ENCODE measurements at regions not wholly inside any gene's neighbourhood (a gene's known extent, or its start where the extent isn't known, plus 50 kb on each side); places are given as distances from the start of the nearest gene placed in this dataset.

- TF ChIP-seq, protein P1, sequence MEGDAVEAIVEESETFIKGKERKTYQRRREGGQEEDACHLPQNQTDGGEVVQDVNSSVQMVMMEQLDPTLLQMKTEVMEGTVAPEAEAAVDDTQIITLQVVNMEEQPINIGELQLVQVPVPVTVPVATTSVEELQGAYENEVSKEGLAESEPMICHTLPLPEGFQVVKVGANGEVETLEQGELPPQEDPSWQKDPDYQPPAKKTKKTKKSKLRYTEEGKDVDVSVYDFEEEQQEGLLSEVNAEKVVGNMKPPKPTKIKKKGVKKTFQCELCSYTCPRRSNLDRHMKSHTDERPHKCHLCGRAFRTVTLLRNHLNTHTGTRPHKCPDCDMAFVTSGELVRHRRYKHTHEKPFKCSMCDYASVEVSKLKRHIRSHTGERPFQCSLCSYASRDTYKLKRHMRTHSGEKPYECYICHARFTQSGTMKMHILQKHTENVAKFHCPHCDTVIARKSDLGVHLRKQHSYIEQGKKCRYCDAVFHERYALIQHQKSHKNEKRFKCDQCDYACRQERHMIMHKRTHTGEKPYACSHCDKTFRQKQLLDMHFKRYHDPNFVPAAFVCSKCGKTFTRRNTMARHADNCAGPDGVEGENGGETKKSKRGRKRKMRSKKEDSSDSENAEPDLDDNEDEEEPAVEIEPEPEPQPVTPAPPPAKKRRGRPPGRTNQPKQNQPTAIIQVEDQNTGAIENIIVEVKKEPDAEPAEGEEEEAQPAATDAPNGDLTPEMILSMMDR (IDR thresholded peaks at IDR 0.05): no peak
- TF ChIP-seq POLR2A (IDR thresholded peaks at IDR 0.05): no peak
Measured at GRCh38 chr7:47152307-47152706, 429.6 kb downstream of the TNS3 start.
